ENCODE measurements at regions not wholly inside any gene's neighbourhood (a gene's known extent, or its start where the extent isn't known, plus 50 kb on each side); places are given as distances from the start of the nearest gene placed in this dataset.

GRCh38 chr4:11839889-11840288 is 411.2 kb upstream of the HS3ST1 start:
- Histone ChIP-seq H4K20me1 (ENCODE audit: low read length) (no peaks in the 10 kb centered on the region), H2AFZ (ENCODE audit: low read length) (no peak overlapping the region), H3K27me3 (ENCODE audit: low read length) (no peaks in the 10 kb centered on the region), H3K4me2 (ENCODE audit: low read length) (no peak overlapping the region), H3K79me2 (ENCODE audit: low read length) (no peaks in the 10 kb centered on the region), H3F3A (ENCODE audit: low read length, unreplicated experiment) (no peaks in the 10 kb centered on the region), H3K4me1 (ENCODE audit: insufficient read depth, low read length) (no peaks in the 10 kb centered on the region), H3K9me3 (ENCODE audit: low read length) (no peaks in the 10 kb centered on the region), H3K9ac (ENCODE audit: low read length) (no peak overlapping the region), H3K9me2 (replicated peaks; ENCODE audit: low read length) (no peaks in the 10 kb centered on the region), H3K36me3 (ENCODE audit: low read depth, low read length) (no peaks in the 10 kb centered on the region), H3K4me3 (ENCODE audit: low read length) (no peak overlapping the region), H3K27ac (ENCODE audit: low read length) (no peak overlapping the region)
- DNase-seq (no peak), ATAC-seq (no peak)
- no TSS peak for BruUV-seq (replicated peaks)
- ChIA-PET CTCF (no interaction called here), POLR2A (ENCODE audit: unreplicated experiment) (no interaction called here)
- intact Hi-C loops (cut with micrococcal nuclease): no loop called here
- no peak for TF ChIP-seq EZH2phosphoT487 (IDR thresholded peaks at IDR 0.05; ENCODE audit: borderline replicate concordance, low read length)
- TF ChIP-seq CTCF (conservative IDR thresholded peaks at IDR 0.05; ENCODE audit: low read depth, low read length): no peak
- TF ChIP-seq EZH2 (IDR thresholded peaks at IDR 0.05; ENCODE audit: low read length, unreplicated experiment): no peak

GRCh38 chr4:11831739-11832138 is 403.0 kb upstream of the HS3ST1 start:
- intact Hi-C loops (cut with micrococcal nuclease): no loop called here
- POLR2A ChIA-PET (ENCODE audit: unreplicated experiment): no interaction called here
- BruUV-seq (replicated peaks): no TSS peak

GRCh38 chr4:11824566-11824965 is 395.9 kb upstream of the HS3ST1 start:
- Histone ChIP-seq H3F3A (ENCODE audit: low read length, unreplicated experiment) (no peaks in the 10 kb centered on the region), H3K9me3 (ENCODE audit: low read length) (no peaks in the 10 kb centered on the region), H3K9me2 (replicated peaks; ENCODE audit: low read length) (no peaks in the 10 kb centered on the region), H3K4me3 (ENCODE audit: low read length) (no peak overlapping the region), H4K20me1 (ENCODE audit: low read length) (no peaks in the 10 kb centered on the region), H3K4me1 (ENCODE audit: insufficient read depth, low read length) (no peaks in the 10 kb centered on the region), H3K9ac (ENCODE audit: low read length) (no peak overlapping the region), H3K27me3 (ENCODE audit: low read length) (no peaks in the 10 kb centered on the region), H2AFZ (ENCODE audit: low read length) (no peak overlapping the region), H3K4me2 (ENCODE audit: low read length) (no peak overlapping the region), H3K36me3 (ENCODE audit: low read depth, low read length) (no peaks in the 10 kb centered on the region), H3K79me2 (ENCODE audit: low read length) (no peaks in the 10 kb centered on the region), H3K27ac (ENCODE audit: low read length) (no peak overlapping the region)
- ATAC-seq (no peak), DNase-seq (no peak)
- no TSS peak for BruUV-seq (replicated peaks)
- TF ChIP-seq EZH2phosphoT487 (IDR thresholded peaks at IDR 0.05; ENCODE audit: borderline replicate concordance, low read length) (no peak), EZH2 (IDR thresholded peaks at IDR 0.05; ENCODE audit: low read length, unreplicated experiment) (no peak), CTCF (conservative IDR thresholded peaks at IDR 0.05; ENCODE audit: low read depth, low read length) (no peak)
- intact Hi-C loops (cut with micrococcal nuclease): no loop called here
- POLR2A ChIA-PET (ENCODE audit: unreplicated experiment): no interaction called here
- CTCF ChIA-PET: no interaction called here

More at GRCh38 chr4:11831739-11832138, 403.0 kb upstream of the HS3ST1 start:
- no peak overlapping the region for H3K4me2 ChIP-seq (ENCODE audit: low read length)
- no peak overlapping the region for H3K27ac ChIP-seq (ENCODE audit: low read length)
- ATAC-seq (no peak), DNase-seq (no peak)
- H3K9me3 ChIP-seq (ENCODE audit: low read length): no peaks in the 10 kb centered on the region
- H3K4me1 ChIP-seq (ENCODE audit: insufficient read depth, low read length): no peaks in the 10 kb centered on the region
- TF ChIP-seq CTCF (conservative IDR thresholded peaks at IDR 0.05; ENCODE audit: low read depth, low read length) (no peak), EZH2phosphoT487 (IDR thresholded peaks at IDR 0.05; ENCODE audit: borderline replicate concordance, low read length) (no peak), EZH2 (IDR thresholded peaks at IDR 0.05; ENCODE audit: low read length, unreplicated experiment) (no peak)
- H3K9ac ChIP-seq (ENCODE audit: low read length): no peak overlapping the region
- no peaks in the 10 kb centered on the region for H3K79me2 ChIP-seq (ENCODE audit: low read length)
- H2AFZ ChIP-seq (ENCODE audit: low read length): no peak overlapping the region
- CTCF ChIA-PET: no interaction called here
- H3K27me3 ChIP-seq (ENCODE audit: low read length): no peaks in the 10 kb centered on the region
- H4K20me1 ChIP-seq (ENCODE audit: low read length): no peaks in the 10 kb centered on the region
- H3K4me3 ChIP-seq (ENCODE audit: low read length): no peak overlapping the region
- no peaks in the 10 kb centered on the region for H3K36me3 ChIP-seq (ENCODE audit: low read depth, low read length)
- H3F3A ChIP-seq (ENCODE audit: low read length, unreplicated experiment): no peaks in the 10 kb centered on the region
- no peaks in the 10 kb centered on the region for H3K9me2 ChIP-seq (replicated peaks; ENCODE audit: low read length)

Measured in PC-3 (cell line).